Skeletal muscle cell (primary cell): ENCODE measurements at regions not wholly inside any gene's neighbourhood (a gene's known extent, or its start where the extent isn't known, plus 50 kb on each side); places are given as distances from the start of the nearest gene placed in this dataset.

Experiments
- DNase-seq: peaks from one replicate; pipeline ENCODE4 v3.0.0-alpha.2; 2010; ENCODE audit warnings: low read depth
- H3K4me3 ChIP-seq: 2 replicates; pipeline ENCODE4 v1.5.1; 2011; ENCODE audit warnings: low read depth, mild to moderate bottlenecking, control low read depth, low read length, moderate library complexity

DNA sequence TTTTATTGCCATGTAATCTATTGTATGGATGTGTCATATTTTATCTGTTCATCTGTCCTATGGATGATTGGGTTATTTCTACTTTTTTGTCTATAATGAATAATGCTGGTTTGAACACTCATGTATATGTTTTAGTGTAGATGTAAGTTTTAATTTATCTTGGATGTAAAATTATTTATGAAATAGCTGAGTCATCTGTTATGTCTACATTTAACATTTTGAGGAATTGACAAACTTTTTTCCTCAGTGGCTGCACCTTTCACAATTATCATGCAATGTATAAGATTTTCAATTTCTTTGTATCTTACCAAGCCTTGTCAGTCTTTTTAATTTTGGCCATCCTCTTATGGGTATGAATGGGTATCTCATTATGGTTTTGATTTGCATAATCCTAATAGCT, 666.4 kb downstream of the DIPK2A start:
- DNase-seq, result no peak
- H3K4me3 ChIP-seq, result no peak overlapping the region

DNA sequence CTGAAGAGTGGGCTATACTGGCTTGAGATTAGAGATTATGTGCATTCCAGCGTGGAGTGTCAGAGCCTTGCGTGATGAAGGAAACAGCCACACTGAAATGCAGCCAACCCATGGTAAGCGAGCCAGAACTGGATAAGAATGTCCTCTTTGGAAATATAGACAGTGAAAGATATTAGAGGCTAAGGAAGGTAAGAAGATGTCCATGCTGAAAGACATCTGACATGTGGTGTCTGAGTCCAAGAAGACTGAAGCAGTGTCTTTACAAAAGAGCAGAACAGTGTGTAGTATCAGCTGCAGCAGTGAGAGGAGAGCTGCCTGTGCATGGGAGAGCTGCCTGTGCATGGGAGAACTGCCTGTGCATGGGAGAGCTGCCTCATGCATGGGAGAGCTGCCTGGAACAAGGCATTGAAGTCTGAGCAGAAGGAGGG, 672.2 kb downstream of the DIPK2A start:
- no peak overlapping the region for H3K4me3 ChIP-seq
- peak; percentile 9 for DNase-seq

DNA sequence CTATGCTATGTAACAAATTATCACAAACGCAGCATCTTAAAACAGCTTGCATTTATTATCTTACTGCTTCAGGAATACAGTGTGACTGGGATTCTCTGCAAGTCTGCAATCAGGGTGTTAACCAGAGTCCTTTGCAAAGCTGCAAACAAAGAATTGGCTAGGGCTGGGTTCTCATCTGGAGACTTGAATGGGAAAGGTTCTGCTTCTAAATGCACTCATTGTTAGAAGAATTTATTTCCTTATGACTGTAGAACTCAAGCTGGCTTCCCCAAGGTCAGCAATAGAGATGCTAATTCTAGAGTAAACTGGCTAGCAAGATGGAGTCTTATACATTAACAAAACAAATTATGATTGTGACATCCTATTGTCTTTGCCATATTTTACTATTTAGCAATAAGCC, 673.7 kb downstream of the DIPK2A start:
- no peak overlapping the region for H3K4me3 ChIP-seq
- no peak for DNase-seq

DNA sequence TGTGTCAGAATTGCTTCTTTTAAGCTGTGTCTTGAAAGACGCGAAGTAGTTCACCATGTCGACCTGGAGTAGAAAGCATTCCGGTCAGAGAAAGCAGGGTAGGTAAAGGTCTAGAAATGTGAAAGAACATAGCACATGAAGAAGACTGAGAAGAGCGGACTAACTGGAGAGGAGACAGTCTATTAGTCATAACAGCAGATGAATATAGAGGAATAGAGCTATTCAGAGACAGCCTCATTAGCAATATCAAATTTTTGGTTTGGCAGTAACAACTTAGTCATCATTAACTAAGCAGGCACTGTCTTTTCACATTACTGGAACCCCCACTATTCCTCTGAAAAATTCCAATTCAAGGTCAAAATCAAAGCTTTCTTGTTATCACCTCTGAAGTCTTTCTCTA, 678.8 kb downstream of the DIPK2A start:
- H3K4me3 ChIP-seq, result no peak overlapping the region
- no peak for DNase-seq

DNA sequence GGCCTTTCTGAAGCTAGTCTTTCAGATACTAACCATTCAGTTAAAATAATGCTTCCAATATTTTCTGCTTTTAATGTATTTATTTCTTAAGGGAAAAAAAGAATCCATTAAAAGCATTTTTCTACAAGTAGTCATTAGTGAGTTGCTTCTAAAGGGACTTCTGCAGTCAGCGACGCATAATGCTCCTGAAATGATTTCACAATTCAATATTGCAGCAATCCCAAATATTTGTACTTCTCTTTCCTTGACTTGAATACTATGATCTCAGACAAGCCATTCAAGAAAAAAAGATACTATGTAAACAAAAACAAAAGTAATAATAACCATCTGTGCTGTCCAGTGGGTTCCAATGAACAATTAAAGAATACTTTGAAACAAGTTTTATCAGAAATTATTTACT, 681.0 kb downstream of the DIPK2A start:
- no peak overlapping the region for H3K4me3 ChIP-seq
- DNase-seq, result peak; percentile 15

DNA sequence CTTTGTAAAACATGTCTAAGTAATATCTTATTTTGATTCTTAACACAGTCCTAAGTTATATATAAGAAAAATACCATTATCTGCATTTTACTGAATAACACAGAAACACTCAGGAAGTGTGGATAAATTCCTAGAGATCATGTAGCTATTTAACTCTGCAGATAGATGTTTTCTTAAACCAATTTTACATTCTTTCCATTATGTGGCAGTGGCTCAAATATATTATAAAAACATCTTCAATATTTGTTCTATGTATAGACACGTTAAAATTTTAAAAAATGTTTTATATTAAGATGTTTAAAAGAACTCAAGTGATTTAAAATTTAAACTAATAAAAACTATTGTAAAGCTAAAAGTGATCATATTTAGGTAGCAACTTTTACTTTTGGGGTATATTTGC, 683.8 kb downstream of the DIPK2A start:
- no peak overlapping the region for H3K4me3 ChIP-seq
- DNase-seq, result no peak

DNA sequence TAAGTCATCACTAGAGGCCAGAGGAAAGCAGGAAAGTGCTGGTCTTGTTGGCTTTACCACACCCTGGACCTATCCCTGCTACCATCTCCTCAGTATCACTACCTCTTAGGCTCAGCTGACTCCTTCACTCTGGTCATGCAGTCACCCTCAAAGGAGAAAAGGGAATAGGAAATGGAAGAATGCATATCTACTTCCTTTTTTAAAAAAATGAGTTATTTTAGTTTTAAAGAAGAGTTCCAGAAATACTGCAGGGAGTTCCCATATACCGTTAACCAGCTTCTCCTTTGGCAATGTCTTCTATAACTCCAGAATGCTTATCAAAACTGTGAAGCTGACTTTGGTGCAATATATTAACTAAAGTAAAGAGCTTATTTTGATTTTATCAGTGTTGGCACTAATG, 688.6 kb downstream of the DIPK2A start:
- no peak for DNase-seq

DNA sequence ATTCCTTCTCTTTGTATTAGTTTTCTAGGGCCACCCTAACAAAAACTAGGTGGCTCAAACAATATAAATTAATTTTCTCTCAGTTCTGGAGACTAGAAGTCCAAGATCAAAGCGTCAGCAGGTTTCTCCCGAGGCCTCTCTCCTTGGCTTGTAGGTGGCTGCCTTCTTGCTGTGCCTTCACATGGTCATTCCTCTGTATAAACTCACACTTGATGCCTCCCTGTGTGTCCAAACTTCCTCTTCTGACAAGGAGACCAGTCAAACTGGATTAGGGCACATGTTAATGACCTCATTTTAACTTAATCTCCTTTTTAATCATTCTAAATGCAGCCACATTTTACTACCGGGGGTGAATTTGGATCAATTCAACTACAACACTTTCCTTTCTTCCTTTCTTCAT, 691.1 kb downstream of the DIPK2A start:
- H3K4me3 ChIP-seq, result no peak overlapping the region
- no peak for DNase-seq

More for the DNA sequence above, 688.6 kb downstream of the DIPK2A start:
- no peak overlapping the region for H3K4me3 ChIP-seq

DNA sequence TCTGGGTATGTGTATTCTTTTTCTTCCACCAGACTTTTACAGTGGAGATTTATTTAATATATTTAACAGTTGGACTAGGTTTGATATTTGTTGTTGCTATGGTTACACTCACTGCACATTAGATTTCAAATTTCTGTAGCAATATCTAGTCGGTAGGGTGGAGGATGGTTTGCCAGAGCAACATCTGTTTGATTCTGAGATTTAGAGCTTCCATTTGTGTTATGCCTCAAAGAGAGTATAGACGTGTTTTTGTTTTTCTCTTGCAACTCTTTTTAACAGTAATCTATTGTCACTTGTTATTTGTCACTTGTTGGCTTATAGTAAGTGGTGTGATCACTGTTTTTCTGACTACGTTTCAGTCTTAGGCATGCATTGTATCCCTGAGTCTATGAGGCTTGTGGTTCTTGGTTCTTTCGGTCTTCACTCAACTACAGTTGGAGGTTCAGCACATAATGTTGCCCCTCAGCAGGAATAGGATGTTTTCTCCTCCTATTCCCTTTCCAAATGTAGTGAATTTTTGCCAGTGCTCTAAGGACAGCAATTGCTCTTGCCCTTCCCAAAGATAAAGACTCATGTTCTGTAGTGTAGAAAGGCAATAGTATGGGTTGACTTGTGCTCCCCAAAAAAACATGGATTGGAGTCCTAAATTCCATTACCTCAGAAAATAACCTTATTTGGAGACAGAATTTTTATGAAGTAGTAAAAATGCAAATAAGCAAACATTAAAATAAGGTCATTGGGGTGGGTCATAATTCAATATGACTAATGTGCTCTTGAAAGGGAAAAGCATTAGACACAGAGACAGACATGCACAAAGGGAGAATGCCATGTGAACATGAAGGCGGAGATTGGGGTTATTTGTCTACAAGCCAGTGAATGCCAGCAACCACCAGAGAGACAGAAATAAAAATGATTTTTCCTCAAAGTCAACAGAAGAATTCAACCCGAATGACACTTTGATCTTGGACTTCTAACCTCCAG, 692.1 kb downstream of the DIPK2A start:
- DNase-seq, result no peak

DNA sequence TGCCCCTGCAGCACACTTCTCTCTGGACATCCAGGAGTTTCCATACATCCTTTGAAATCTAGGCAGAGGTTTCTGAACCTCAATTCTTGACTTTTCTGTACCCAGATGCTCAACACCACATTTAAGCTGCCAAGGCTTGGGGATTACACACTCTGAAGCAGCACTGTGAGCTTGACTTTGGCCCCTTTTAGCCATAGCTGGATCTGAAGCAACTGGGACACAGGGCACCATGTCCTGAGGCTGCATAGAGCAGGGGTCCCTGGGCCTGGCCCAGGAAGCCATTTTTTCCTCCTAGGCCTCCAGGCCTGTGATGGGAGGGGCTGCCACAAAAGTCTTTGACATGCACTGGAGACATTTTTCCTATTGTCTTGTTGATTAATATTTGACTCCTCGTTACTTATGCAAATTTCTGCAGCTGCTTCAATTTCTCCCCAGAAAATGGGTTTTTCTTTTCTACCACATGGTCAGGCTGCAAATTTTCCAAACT, 694.0 kb downstream of the DIPK2A start:
- no peak for DNase-seq
- H3K4me3 ChIP-seq, result no peak overlapping the region

More for the DNA sequence above, 692.1 kb downstream of the DIPK2A start:
- H3K4me3 ChIP-seq, result no peak overlapping the region

DNA sequence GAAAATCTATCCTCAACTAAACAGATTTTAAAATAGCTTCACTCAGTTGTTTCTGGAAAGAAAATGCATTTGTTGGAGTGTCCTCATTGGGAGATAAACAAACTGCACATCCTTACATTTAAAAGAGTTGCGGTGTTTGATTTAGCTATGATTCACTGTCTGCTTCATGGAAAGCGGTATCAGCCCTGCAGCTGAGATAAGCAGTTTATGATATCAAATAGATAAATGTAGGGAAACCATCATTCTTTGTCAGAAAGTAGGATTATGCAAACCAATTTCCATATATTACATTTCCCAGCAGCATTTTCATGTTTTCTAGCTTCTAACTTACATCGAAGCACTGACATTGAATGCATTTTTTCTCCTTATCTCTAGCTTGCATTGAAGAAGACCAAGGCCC, 698.9 kb downstream of the DIPK2A start:
- DNase-seq, result no peak
- H3K4me3 ChIP-seq, result no peak overlapping the region

DNA sequence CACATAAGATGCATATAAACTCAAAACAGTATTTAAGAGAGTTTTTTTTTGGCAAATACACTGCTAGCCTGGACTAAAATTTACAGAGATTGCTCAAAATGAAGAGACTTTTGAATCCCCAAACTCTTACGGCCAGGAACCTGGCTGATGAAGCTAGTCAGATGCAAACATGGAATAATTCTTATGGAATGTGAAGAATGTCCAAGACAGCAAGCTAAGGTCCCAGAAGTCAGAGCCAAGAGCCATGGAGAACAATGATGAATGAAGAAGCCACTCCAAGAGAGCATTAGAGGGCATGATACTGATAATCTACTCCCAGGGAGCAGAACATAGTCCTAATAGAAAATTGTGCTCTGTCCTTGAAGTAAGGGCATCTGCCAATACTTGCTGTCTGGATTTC, 705.5 kb downstream of the DIPK2A start:
- DNase-seq, result no peak

DNA sequence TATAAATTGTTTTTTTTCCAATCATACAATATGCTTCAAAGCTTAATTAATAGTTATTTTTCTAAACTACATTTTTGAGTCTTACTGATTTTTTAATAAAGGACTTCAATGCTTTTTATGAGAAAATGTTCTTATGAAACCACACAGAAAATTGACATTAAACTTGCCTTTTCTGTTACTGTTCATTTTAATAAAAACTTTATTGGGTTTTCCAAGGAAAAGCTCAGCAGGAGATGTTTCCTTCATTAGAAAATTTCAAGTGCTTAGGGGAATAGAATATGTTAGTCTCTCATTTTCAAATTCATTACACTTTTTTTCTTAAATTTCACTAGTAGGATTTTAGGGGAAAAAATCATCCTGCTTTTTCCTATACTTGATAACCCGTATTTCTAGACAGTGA, 711.4 kb downstream of the DIPK2A start:
- no peak for DNase-seq
- no peak overlapping the region for H3K4me3 ChIP-seq

More for the DNA sequence above, 705.5 kb downstream of the DIPK2A start:
- H3K4me3 ChIP-seq, result no peak overlapping the region

DNA sequence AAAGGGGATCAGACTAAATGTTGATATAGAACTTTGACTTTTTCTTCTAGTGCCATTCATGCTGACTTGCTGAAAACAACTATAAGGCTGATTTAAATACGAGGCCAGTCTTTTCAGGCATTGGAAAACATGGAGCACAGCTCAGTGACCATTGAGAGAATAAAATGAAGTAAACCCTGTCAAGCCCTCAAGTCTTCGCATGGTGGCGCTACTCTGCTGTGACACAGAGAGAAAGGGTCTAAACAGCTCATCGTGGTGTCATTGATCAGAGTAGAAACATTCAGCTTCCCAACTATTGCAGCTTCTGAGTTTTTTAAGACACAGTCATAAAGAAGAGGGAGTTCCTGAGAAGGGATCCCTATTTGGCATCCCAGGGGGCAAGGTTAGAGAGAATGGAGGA, 716.2 kb downstream of the DIPK2A start:
- no peak for DNase-seq
- no peak overlapping the region for H3K4me3 ChIP-seq

DNA sequence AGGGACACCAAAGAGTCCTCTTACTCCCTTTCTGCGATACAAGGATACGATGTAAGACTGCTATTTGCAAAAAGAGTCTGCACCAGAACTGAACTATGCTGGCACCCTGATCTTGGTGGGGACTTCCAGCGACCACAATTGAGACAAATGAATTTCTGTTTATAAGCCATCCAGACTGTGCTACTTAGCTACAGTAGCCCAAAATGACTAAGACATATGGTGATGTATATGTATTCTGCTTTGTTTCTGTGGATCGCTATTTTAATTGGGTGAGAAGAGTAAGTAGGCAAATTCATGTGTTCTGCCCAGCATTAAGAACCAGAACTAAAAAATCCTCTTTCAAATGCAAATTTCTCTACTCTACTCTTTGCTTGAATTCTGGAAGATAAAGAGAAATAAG, 720.9 kb downstream of the DIPK2A start:
- DNase-seq, result no peak
- no peak overlapping the region for H3K4me3 ChIP-seq

DNA sequence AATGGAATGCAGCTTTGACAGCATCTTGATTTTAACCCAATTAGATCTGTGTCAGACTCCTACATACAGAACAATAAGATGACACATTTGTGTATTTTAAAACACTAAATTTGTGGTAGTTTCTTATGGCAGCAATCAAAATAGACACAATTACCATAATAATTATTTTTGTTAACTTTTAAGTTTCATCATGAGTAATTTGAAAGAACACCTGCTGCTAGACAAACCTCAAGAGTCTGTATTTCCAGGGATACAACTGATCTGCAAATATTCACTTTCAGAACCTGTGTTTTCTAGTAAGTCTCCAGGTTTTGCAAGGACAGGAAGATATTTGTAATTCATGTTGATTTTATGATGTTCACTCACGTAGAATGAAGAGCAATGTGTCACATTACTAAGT, 736.8 kb downstream of the DIPK2A start:
- DNase-seq, result no peak

DNA sequence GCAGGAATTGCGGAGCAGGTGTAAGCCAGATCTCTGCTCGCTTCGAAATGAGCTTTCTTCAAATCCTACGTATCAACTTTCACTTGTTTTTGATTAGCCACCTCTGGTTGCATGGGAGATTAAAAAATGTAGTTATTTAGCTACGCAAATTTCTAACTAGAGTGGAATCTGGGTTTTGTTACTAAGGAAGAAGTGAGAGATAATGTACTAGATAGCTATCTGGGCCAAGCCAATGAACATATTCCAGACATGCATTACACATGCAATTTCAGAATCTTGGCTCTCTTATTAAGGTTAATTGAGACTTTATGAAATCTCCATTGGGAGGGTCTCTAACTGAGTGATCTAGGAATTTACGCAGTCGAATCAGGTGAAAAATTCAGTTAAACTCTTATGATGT, 765.7 kb downstream of the DIPK2A start:
- DNase-seq, result no peak

More for the DNA sequence above, 736.8 kb downstream of the DIPK2A start:
- H3K4me3 ChIP-seq, result no peak overlapping the region

DNA sequence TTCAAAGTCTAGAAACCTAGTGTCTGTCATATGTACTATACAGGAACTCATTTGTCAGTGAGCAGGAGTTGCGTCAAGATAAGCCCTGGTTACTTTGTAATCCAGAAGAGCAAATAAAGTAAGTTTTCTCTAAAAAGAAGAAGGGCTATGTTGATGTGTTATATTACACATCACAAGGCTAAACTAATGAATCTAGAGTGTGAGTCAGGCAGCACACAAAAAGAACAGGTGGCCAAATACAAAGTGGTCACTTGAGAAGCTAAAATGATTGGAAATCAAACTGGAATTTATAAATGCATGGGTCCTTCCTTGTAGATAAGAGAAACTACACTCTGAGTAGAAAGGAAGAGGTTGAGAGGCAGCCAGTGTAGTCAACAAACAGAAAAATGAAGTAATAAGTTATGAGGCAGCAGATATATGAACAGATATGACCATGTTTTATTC, 771.6 kb downstream of the DIPK2A start:
- H3K4me3 ChIP-seq, result no peak overlapping the region
- DNase-seq, result no peak

More for the DNA sequence above, 765.7 kb downstream of the DIPK2A start:
- H3K4me3 ChIP-seq, result no peak overlapping the region

DNA sequence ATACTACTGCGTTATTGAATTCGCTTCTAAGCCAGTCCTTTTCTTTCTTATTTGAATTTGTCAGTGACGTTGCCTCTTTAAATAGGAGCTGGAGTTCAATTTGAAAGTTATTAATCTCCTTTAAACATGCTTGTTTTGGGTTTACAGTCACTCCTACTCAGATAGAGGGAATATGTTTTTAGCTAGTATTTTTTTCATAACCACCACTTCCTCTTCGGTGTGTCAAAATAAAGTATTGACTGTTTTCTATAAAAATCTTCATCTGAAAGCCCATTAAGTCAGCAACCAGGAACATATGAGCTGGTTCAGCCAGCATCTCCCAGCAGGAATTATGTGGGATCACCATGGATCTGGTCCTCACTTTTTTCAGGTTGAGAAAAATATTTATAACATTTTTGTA, 772.9 kb downstream of the DIPK2A start:
- no peak overlapping the region for H3K4me3 ChIP-seq
- no peak for DNase-seq

DNA sequence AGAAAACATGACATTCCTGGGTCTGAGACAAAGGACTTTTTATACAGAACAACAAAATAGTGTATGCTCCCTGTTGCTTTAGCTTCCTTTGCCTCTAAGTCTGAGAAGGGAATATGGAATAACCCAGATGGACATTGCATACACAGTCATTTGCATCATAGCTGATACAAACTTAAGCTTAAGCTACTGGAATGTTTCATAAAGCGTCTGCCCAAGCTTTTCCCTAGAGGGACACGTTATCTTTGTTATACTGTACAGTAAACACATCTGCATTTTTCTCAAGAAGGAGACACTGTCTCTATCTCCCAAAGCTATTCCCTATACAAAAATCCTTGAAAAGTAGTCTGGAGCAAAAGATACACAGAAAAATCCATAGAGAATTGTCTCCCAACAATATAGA, 775.0 kb downstream of the DIPK2A start:
- DNase-seq, result no peak
- no peak overlapping the region for H3K4me3 ChIP-seq
